ENCODE measurements at regions not wholly inside any gene's neighbourhood (a gene's known extent, or its start where the extent isn't known, plus 50 kb on each side); places are given as distances from the start of the nearest gene placed in this dataset.
"Not testable (repeated sequence)": the region's sequence is repeated elsewhere in the genome, so short reads cannot be mapped to it uniquely, and the experiment has no call there.

DNA sequence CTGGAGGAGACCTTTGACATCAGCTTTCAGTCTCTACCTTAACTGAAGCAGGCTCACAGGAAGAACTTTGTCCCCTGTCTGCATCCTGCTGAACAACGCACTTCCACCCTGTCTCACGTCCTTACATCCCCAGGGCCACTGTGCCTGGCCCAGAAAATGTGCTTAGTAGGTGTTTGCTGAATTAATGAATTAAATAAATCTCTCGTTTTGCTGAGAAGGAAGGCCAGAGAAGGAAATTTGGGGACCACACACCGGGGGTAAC is 54.3 kb upstream of the CREB3L1 start:
- no peak for DNase-seq

DNA sequence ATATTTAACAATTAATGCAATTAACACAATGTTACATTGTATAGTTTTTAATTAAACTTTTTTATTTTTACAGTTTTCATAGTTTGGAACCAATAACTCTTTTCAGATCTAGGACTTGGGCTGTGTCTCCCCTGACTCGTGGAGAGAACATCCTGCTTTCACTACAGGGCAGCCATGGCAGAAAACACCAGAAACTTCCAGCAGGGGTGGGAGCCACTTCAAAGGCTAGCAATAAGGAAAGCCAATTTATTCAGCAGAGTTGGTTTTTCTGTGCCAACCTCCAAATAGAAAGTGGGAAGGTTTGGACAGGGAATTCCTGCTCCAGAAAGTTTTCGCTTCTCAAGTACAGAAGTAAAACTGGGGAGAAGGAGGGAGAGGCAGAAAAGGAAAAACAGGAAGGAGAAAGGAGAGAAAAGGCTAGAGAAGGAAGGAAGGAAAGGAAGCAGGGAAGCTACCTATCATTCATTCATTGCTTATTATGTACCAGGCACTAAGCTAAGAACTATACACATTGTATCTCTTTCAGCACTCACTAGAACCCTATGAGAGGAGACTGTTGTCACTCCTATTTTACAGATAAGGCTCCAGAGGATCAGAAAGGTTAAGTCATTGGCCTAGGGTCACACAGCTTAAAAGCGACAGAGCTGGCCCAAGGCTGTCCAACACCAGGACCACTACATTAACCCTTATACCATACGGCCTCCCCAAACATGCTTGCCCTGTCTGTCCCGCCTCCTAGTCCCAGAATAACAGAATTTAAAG is 54.8 kb upstream of the CREB3L1 start:
- no peak for DNase-seq

DNA sequence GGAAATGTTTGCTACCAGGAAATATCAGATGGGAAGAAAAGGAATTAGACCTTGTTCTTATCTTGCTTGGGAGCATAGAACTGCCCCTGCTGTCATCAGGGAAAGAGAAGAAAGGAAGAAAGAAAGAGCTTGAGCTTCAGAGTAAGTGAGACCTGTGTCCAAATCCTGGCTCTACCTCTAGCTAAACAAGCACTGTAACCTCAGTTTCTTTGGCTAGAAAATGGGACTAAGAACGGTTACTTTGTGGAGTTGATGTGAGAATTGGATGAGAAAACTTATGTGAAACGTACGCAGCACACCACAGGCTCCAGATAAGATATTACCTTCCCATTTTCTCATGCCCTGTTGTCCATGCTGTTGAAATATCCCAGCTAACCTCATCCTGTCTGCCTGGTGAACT is 57.1 kb upstream of the CREB3L1 start:
- DNase-seq = no peak

DNA sequence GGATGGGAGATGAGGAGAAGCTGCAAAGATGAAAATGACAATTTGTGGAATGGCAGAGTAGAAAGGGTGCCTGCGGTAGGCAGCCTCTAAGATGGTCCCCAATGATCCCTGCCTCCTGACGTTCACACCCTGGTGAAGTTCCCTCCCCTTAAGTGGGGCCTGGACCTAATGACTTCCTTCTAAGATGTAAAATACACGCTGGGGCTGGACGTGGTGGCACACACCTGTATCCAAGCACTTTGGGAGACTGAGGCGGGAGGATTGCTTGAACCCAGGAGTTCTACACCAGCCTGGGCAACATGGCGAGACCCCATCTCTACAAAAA is 60.7 kb upstream of the CREB3L1 start:
- no peak for DNase-seq

DNA sequence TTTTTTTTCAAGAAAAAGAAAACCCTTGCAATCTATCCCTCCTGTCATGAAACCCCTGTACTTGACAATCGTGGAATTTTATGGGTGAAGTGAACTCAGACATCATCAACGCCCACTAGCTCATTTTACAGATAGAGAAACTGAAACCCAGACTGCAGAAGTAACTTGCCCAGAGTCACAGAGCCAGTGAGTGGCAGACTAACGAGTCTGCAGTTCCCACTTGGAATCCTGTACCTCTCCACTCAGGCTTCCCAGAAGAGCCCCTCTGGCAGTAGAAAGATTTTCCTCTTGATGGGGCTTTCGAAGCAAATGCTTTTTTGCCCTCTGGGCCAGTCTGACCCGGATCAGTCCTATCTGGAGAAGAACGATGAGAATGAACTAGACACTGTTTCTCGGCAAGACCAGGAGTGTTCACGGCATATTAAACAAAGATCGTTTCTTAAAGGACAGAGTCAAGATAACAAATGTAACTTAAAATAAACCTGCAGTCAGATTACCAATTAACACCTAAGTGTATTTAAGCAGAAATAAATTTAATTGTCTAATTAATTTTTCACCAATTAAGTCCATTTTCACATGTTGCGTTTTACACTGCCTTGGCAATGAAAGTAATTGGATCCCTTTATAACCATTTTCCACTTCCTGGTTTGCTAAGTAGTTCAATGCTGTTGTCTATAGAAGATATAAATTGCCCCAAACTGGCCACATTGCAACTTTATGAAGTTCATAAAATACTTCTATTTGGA is 61.3 kb upstream of the CREB3L1 start:
- no peak for DNase-seq

DNA sequence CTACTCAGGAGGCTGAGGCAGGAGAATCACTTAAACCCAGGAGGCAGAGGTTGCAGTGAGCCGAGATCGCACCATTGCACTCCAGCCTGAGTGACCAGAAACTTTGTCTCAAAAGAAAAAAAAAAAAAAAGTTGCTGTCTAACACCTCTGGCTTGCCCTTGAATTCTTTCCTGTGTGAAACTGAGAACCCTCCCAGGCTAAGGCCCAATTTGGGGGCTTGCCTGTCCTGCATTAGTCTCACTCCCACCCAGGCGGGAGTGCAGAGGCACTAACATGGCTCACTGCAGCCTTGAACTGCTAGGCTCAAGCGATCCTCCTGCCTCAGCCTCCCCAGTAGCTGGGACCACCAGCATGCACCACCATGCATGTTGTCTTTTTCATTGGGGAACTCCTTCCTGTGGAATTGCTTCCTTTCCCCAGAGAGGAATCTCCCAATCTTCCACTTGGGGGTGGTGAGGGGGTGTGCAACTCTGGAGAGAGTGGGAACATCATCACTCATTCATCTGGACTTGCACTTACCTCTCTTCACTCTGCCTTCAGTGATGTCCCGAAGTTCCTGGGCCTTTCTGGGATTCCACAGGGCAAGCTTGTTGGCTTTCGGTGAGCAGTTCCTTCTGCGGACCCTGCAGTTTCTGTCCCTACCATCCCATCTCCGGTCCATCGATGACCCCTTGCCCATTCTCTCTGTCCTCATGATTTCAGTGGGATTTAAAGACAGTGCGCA is 62.1 kb upstream of the CREB3L1 start:
- no peak for DNase-seq

DNA sequence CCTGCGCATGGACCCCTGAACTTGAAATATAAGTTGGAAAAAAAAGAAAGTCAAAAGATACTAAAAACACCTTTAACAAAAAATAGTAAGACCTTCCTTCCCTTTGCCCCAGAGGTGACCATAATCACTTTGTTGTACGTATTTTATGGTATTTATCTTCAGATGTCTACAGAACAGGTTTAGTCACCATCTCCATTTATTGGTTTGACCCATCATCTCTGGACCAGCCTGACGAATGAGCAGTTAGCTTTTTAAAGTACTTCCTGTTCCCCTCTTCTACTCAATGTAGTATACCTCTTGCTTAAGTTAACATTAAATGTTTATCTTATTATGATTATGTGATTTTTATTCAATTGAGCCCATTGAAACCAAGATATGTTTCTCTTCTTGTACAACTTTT is 64.7 kb upstream of the CREB3L1 start:
- no peak for DNase-seq

DNA sequence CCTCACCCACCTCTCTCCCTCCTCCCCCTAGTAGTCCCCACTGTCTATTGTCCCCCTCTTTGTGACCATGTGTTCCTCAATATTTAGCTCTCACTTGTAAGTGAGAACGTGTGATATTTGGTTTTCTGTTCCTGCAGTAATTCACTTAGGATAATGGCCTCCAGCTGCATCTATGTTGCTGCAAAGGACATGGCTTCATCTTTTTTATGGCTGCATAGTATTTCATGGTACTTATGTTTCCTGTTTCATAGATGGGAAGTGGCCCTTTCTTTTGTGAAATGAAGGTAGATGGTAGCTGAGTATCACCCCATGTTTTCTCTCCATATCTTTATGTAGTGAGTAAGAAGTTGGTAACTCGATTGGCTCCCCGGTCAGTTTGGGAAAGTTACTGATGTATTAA is 66.6 kb upstream of the CREB3L1 start:
- DNase-seq = no peak

DNA sequence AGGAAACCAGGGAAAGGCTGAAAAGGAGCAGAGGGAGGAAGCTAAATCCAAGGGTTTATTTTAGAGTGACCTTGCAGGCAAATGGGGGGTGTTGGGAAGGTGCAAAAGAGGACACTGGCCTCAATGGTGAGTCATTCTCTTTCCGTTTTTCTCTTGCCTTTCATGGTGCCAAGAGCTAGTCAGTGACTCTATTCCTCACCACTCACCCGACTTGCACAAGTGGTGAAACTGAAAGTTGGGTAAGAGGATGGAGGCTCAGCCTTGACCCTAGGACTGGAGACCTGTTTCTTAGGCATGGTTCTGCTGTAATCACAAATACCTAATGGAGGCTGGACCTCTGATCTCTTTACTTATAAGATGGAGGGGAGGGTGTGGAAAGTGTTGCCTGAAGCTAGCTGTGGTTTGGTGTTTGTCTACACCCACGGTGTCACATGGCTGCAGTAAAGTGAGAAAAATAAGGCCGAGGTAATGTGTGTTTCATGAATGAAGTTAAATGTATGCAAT is 67.3 kb upstream of the CREB3L1 start:
- peak; percentile 2 to 49 for DNase-seq

DNA sequence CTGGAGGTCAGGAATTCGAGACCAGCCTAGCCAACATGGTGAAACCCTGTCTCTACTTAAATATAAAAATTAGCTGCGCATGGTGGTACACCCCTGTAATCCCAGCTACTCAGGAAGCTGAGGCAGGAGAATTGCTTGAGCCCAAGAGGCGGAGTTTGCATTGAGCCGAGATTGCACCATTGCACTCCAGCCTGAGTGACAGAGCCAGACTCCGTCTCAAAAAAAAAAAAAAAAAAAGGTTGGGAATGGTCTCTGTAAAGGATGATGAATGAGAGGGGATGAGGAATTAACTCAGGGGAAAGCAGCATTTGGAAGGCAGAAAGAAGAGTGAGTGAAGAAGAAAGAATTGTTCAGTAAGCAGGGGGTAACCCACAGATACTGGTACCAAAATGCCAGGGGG is 67.8 kb upstream of the CREB3L1 start:
- not testable (repeated sequence) for DNase-seq

DNA sequence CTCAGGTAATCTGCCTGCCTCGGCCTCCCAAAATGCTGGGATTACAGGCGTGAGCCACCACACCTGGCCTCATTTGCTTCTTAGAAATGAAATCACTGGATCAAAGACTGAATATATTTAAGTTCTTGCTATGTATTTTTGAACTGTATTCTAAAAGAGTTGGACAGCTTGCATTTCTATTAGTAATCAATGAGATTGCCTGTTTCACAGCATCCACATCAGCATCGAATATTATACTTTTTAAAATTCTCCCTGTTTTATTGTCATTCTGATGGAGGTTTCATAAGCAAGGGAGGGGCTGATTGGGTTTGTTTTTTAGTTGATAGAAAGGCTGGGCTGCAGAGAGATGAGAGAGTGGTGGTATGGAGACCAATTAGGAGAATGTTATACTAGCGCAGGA is 68.7 kb upstream of the CREB3L1 start:
- DNase-seq = no peak

DNA sequence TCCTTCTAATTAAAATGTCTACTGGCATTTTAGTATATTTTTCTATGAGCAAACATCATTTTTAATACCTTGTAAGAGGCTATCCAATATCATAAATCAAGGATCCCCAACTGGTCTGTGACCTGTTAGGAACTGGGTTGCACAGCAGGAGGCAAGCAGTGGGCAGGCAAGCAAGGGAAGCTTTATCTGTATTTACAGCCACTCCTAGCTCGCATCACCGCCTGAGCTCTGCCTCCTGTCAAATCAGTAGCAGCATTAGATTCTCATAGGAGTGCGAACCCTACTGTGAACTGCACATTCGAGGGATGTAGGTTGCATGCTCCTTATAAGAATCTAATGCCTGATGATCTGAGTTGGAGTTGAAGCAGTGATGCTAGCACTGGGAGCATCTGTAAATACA is 70.2 kb upstream of the CREB3L1 start:
- DNase-seq = no peak

DNA sequence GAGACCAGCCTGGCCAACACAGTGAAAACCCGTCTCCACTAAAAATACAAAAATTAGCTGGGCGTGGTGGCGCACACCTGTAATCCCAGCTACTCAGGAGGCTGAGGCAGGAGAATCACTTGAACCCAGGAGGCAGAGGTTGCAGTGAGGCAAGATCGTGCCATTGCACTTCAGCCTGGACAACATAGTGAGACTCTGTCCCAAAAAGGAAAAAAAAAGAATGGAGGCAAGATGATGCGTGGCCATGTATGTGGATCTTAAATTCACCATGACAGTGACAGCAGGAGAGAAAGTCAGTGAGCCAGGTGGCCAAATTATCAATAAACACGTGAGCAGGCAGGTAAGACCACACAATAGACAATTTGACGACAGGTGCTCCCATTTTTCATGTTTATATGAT is 73.0 kb upstream of the CREB3L1 start:
- not testable (repeated sequence) for DNase-seq

DNA sequence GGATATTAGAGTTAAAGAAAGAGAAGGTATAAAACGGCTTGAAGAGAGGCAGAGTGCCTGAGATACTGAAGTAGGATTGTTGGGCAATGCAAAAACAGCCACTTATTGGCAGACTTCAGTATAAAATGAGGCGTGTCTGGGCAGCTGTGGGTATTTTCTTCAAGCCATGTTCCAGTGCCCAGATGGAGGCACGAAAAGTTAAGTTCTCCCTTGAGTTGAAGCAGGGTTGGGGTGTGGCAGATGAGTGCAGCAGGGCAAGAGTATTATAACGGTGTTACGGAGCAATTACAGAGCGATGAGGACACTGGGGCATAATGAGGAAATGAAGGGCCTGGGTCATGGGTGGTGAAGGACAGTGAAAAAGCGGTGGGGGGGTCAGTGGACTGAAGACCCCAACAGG is 73.7 kb upstream of the CREB3L1 start:
- no peak for DNase-seq

DNA sequence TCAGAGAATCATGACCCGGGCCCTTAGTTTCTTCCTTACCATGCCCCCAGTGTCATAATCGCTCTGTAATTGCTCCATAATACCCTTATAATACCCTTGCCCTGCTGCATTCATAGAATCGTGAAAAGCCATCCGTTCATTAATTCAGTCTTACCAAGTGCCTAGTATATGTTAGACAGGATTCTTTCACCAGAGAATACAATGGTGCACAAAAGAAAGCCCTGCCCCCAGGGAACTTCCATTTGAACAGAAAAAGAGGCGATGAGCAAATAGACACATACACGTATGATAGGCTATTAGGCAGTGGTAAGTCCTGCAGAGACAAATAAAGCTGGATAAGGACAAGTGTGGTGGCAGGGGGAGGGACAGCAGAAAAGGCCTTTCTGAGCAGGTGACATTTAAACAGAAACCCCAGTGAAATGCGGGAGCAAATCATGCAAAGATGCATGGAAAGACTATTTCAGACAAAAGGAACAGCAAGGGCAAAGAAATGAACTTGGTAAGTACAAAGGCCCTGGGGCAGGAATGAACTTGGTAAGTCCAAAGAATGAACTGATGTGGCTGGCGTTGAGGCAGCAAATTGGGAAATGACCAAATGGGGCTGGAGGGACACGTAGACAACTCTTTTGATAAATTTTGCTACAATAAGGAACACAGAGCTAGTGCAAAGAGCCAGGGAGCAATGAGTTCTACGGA is 74.6 kb upstream of the CREB3L1 start:
- no peak for DNase-seq

DNA sequence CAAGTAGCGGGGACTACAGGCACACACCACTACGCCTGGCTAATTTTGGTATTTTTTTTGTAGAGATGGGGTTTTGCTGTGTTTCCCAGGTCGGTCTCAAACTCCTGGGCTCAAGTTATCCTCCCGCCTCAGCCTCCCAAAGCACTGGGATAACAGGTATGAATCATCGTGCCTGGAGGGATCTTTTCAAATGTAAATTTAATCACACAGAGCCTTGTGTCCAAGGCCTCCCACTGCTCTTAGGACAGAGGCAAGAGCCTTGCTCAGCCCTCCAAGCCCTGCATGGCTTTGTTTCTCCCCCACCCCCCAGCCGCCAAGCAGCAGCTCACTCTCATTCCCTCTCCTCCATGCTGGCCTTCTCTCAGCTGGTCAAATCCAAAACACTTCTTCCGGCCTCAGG is 75.3 kb upstream of the CREB3L1 start:
- no peak for DNase-seq

DNA sequence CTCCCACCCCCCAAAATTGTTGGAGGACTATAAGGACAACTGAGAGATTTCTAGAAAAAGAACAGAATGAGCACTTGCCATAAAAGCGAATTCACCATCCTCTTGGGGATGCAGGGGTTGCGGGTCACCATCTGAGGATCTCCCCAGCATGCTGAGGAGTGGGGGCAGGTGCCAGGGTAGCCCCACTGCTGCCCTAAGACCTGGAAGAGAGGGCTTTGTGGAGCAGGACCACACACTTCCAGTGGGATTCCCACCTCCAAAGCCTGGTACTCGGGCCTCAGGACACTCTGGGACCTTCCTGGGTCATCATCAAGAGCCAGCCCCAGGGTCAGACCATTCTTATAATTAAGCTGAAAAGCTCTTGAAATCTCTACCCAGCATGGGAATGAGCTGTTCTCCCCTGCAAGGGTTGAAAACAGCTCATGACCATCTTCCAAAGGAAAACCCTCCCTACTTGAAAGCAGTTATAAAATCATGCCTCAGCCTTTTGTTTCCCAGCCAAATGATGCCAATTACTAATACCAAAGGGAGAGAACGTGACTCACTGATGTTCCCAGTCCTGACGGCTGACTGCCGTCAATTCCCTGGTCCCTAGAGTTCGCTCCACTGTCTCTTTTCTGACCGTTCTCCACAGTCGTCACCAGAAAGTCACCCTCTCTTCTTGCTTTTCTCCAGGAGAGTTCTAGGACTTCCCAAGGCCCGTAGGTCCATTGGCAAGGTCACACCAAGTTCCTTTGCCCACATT is 76.8 kb upstream of the CREB3L1 start:
- no peak for DNase-seq

DNA sequence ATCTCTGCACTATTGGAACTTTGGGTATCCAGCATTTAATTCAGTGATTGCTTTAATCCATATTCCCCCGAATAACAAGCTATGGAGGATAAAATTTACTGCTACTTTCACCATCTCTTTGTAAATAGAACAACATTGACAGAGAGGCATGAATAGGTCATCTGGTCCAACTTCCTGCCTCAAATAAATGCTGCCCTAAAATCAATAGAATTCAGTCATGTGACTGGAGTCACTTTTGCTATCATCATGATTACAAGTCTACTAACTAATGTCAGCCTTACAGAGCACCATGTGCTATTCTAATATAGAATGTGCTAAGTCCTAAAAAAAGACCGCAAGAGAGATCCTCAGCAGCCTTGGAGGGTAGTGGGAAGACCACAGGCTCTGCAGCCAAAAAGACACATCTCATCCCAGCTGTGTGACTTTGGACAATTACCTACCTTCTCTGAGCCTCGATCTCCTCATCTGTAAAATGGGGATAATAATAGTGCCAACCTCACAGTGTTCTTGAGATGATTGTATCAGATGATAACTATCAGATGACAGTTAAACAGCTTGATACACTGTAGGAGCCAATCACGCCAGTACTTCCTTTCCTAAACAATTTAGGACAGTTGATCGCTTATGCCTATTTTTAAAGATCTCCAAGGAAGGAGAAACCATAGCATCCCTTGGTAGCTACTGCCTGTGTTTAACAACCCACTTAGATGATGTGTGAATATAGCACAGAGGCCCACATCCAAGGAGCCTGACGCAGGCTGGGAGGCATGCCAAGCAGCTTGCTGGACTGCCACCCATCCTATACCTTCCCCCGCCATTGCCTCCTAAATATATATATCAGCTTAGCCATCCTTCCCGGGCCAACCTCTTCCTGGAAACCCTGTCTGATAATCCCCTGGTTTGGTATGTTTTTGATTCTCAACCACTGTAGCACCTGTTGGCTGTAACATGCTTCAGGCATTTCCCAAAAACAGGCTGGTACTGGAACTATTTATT is 77.3 kb upstream of the PHF21A start:
- no peak for DNase-seq

DNA sequence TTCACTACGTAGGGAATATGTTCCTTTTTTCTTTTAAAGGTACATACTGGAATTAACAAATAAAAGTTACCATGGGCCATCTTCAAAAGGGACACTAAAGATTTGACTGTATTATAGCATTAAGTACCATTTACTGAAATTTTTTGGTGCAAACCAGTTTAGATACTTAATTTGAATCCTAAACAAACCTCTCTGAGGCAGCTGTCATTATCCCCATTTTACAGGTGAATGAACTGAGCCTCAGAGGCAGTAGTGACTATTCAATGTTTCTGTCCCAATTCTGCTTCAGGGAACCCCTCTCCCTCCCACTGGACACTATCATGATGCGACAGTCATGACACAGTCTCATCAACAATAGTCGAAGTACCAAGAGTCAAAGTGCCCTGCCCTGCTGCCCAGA is 76.2 kb upstream of the PHF21A start:
- no peak for DNase-seq

DNA sequence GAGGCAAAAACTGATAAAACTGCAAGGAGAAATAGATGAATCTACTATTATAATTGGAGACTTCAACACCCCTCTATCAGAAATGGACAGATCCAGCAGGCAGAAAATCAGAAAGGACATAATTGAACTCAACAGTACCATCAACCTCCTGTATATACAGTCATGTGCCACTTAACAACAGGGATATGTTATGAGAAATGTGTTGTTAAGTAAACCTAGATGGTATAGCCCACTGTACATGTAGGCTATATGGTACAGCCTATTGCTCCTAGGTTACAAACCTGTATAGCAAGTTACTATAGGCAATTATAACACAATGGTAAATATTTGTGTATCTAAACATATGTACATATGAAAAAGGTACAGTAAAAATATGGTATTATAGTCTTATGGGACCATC is 66.8 kb upstream of the PHF21A start:
- no peak for DNase-seq

DNA sequence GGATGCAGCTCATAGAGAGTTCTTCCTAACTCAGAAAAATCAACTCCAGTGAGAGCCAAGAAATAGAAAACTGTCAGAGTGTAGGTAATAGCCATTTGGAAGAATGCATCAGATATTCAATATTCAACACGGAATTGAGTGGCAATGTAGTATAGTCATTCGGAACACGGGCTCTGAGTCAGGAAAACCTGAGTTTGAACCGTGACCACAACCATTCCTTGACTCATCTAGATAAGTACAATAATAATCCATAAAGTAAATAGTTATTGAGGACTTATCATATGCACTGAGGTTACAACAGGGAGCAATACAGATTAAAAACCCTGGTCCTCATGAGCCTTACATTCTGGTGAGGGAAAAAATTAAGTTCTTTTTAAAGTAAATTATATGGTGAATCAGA is 62.6 kb upstream of the PHF21A start:
- no peak for DNase-seq
